Neural progenitor cell (in vitro differentiated cells): ENCODE measurements at regions not wholly inside any gene's neighbourhood (a gene's known extent, or its start where the extent isn't known, plus 50 kb on each side); places are given as distances from the start of the nearest gene placed in this dataset.
A peak's percentile ranks its signal among the peaks of the same experiment; 100 is the strongest.

Experiments used
- DNase-seq: peaks from one replicate; pipeline ENCODE4 v3.0.0-alpha.2; 2016; ENCODE audit warnings: low spot score
- H2AFZ ChIP-seq: fragments of 200-600 bp; sonication (generic); replicated peaks from 2 replicates; pipeline ENCODE4 v1.6.1; 2016; ENCODE audit warnings: antibody characterized with exemption
- H3F3A ChIP-seq: fragments of 200-600 bp; sonication (generic); 2 replicates; pipeline ENCODE4 v1.6.1; 2016; ENCODE audit warnings: antibody characterized with exemption, low read depth
- H3K27ac ChIP-seq: fragments of 200-600 bp; sonication (generic); 2 replicates; pipeline ENCODE4 v1.5.1; 2016; ENCODE audit warnings: mild to moderate bottlenecking
- H3K27me3 ChIP-seq: fragments of 200-600 bp; sonication (generic); 2 replicates; pipeline ENCODE4 v1.6.1; 2016; ENCODE audit warnings: mild to moderate bottlenecking, moderate library complexity
- H3K36me3 ChIP-seq: fragments of 200-600 bp; sonication (generic); 2 replicates; pipeline ENCODE4 v1.5.1; 2016
- H3K4me1 ChIP-seq: fragments of 200-600 bp; sonication (generic); 2 replicates; pipeline ENCODE4 v1.6.1; 2016; ENCODE audit warnings: mixed run types
- H3K4me2 ChIP-seq: fragments of 200-600 bp; sonication (generic); 2 replicates; pipeline ENCODE4 v1.6.1; 2016
- H3K4me3 ChIP-seq: fragments of 200-600 bp; sonication (generic); 2 replicates; pipeline ENCODE4 v1.5.1; 2016
- H3K79me2 ChIP-seq: fragments of 200-600 bp; sonication (generic); 2 replicates; pipeline ENCODE4 v1.6.1; 2016; ENCODE audit warnings: low read depth
- H3K9ac ChIP-seq: fragments of 200-600 bp; sonication (generic); 2 replicates; pipeline ENCODE4 v1.6.1; 2016
- H3K9me3 ChIP-seq: fragments of 200-600 bp; sonication (generic); 2 replicates; pipeline ENCODE4 v1.5.1; 2016; ENCODE audit warnings: low read depth
- H4K20me1 ChIP-seq: fragments of 200-600 bp; sonication (generic); 2 replicates; pipeline ENCODE4 v1.6.1; 2016; ENCODE audit warnings: low read depth
- H3K27ac Mint-ChIP-seq: 3 replicates; pipeline ENCODE4 v1.8.0; 2021; ENCODE audit warnings: mixed read lengths
- H3K27me3 Mint-ChIP-seq: 2 replicates; pipeline ENCODE4 v1.8.0; 2022; ENCODE audit warnings: low read depth, mild to moderate bottlenecking, inconsistent platforms, moderate library complexity, mixed read lengths; ENCODE audit not compliant: insufficient read depth
- H3K36me3 Mint-ChIP-seq: 3 replicates; pipeline ENCODE4 v1.8.0; 2021; ENCODE audit warnings: mixed read lengths
- H3K4me1 Mint-ChIP-seq: 3 replicates; pipeline ENCODE4 v1.8.0; 2021; ENCODE audit warnings: mixed read lengths
- H3K4me3 Mint-ChIP-seq: 3 replicates; pipeline ENCODE4 v1.8.0; 2021; ENCODE audit warnings: mild to moderate bottlenecking, moderate library complexity, mixed read lengths
- H3K9me3 Mint-ChIP-seq: 3 replicates; pipeline ENCODE4 v1.8.0; 2020; ENCODE audit warnings: mixed read lengths
- CTCF ChIP-seq: fragments of 200-600 bp; sonication (generic); IDR thresholded peaks from 2 replicates; pipeline ENCODE4 v1.5.1; 2017; ENCODE audit warnings: antibody characterized with exemption, mild to moderate bottlenecking
- EZH2 ChIP-seq: fragments of 200-600 bp; sonication (generic); IDR thresholded peaks from 2 replicates; pipeline ENCODE4 v1.6.1; 2017; ENCODE audit warnings: antibody characterized with exemption, mild to moderate bottlenecking, moderate library complexity
- EZH2phosphoT487 ChIP-seq: fragments of 200-600 bp; sonication (generic); IDR thresholded peaks from 2 replicates; pipeline ENCODE4 v1.6.1; 2017; ENCODE audit warnings: antibody characterized with exemption

DNA sequence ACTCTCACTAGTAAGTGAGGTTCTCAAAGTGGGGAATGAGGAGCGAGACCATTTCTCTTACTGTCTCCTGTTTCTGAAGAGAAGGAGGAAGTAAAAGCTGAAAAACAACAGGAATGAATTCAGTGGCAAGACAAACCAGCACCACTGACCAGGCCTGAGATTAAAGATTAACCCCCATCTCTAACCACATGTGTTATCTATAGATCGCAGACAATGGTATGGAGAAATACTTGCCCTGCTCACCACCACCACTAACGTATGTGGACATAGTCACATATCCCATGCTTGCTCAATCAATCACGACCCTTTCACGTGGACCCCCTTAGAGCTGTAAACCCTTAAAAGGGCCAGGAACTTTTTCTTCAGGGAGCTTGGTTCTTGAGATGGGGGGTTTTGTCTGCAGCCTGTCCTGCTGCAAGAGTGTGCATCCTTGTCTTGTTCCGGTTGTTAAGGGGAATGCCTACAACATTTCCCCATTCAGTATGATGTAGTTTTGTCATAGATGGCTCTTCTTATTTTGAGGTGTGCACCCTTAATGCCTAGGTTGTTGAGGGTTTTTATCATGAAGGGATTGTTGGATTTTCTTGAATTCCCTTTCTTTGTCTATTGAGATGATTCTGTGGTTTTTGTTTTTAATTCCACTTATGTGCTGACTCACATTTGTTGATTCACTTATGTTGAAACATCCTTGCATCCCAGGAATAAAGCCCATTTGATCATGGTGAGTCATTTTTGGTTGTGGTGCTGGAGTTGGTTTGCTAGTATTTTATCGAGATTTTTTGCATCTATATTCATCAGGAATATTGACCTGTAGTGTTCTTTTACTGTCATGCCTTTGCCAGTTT, 698.8 kb upstream of the LMO3 start:
- no peaks in the 10 kb centered on the region for H3K27me3 Mint-ChIP-seq
- H4K20me1 ChIP-seq, result no peaks in the 10 kb centered on the region
- no peaks in the 10 kb centered on the region for H3K4me1 ChIP-seq
- no peak overlapping the region for H3K9ac ChIP-seq
- no peaks in the 10 kb centered on the region for H3K4me1 Mint-ChIP-seq
- H3F3A ChIP-seq, result no peaks in the 10 kb centered on the region
- H3K79me2 ChIP-seq, result no peaks in the 10 kb centered on the region
- TF ChIP-seq EZH2, result no peak
- no peak for TF ChIP-seq EZH2phosphoT487
- TF ChIP-seq CTCF, result no peak
- no peaks in the 10 kb centered on the region for H3K27me3 ChIP-seq
- no peak overlapping the region for H3K4me3 ChIP-seq
- H3K27ac ChIP-seq, result no peak overlapping the region
- H3K9me3 Mint-ChIP-seq, result peaks cover 9% of the 10 kb centered on the region
- H3K36me3 ChIP-seq, result no peaks in the 10 kb centered on the region
- no peak overlapping the region for H2AFZ ChIP-seq
- H3K9me3 ChIP-seq, result no peaks in the 10 kb centered on the region
- no peak overlapping the region for H3K27ac Mint-ChIP-seq
- no peak overlapping the region for H3K4me2 ChIP-seq
- H3K4me3 Mint-ChIP-seq, result no peak overlapping the region
- H3K36me3 Mint-ChIP-seq, result no peaks in the 10 kb centered on the region
- DNase-seq, result no peak

- H3K4me1 ChIP-seq, result no peaks in the 10 kb centered on the region
- no peaks in the 10 kb centered on the region for H3K79me2 ChIP-seq
- H3K4me3 ChIP-seq, result no peak overlapping the region
- H3F3A ChIP-seq, result no peaks in the 10 kb centered on the region
- no peak overlapping the region for H3K27ac ChIP-seq
- H3K9ac ChIP-seq, result no peak overlapping the region
- Mint-ChIP-seq H3K4me3 (no peak overlapping the region), H3K9me3 (peaks cover 17% of the 10 kb centered on the region), H3K36me3 (peaks cover 2% of the 10 kb centered on the region), H3K4me1 (no peaks in the 10 kb centered on the region), H3K27ac (no peak overlapping the region), H3K27me3 (no peaks in the 10 kb centered on the region)
- H4K20me1 ChIP-seq, result no peaks in the 10 kb centered on the region
- no peaks in the 10 kb centered on the region for H3K27me3 ChIP-seq
- H3K36me3 ChIP-seq, result no peaks in the 10 kb centered on the region
- no peak overlapping the region for H3K4me2 ChIP-seq
- no peak for DNase-seq
- no peaks in the 10 kb centered on the region for H3K9me3 ChIP-seq
- TF ChIP-seq EZH2, result no peak
- no peak for TF ChIP-seq EZH2phosphoT487
- no peak for TF ChIP-seq CTCF
- H2AFZ ChIP-seq, result no peak overlapping the region
Observed at GRCh38 chr12:17302001-17302400, 696.0 kb upstream of the LMO3 start.

- H4K20me1 ChIP-seq, result no peaks in the 10 kb centered on the region
- H3K4me1 ChIP-seq, result no peaks in the 10 kb centered on the region
- H3K9me3 ChIP-seq, result no peaks in the 10 kb centered on the region
- H3K36me3 ChIP-seq, result no peaks in the 10 kb centered on the region
- no peaks in the 10 kb centered on the region for H3K79me2 ChIP-seq
- no peak overlapping the region for H3K4me2 ChIP-seq
- no peak overlapping the region for H3K9ac ChIP-seq
- no peak overlapping the region for H3K4me3 ChIP-seq
- H3F3A ChIP-seq, result no peaks in the 10 kb centered on the region
- H3K27me3 ChIP-seq, result no peaks in the 10 kb centered on the region
- Mint-ChIP-seq H3K36me3 (peaks cover 2% of the 10 kb centered on the region), H3K4me3 (no peak overlapping the region), H3K4me1 (no peaks in the 10 kb centered on the region), H3K27ac (no peak overlapping the region), H3K27me3 (no peaks in the 10 kb centered on the region), H3K9me3 (peaks cover 18% of the 10 kb centered on the region)
- DNase-seq, result peak; percentile 6
- TF ChIP-seq EZH2 (no peak), EZH2phosphoT487 (no peak), CTCF (no peak)
- H2AFZ ChIP-seq, result no peak overlapping the region
- no peak overlapping the region for H3K27ac ChIP-seq
Observed at GRCh38 chr12:17301544-17301943, 695.6 kb upstream of the LMO3 start.
